HEK293 (cell line): ENCODE measurements at regions not wholly inside any gene's neighbourhood (a gene's known extent, or its start where the extent isn't known, plus 50 kb on each side); places are given as distances from the start of the nearest gene placed in this dataset.

Source experiments
- ATF2 ChIP-seq: fragments of 450-650 bp; formaldehyde crosslinking; IDR thresholded peaks from 2 replicates; pipeline ENCODE4 v1.5.1; 2016; ENCODE audit warnings: missing biosample characterization, missing genetic modification characterization, low read depth
- CTCF ChIP-seq: fragments of 450-650 bp; formaldehyde crosslinking; IDR thresholded peaks from 2 replicates; pipeline ENCODE4 v1.5.1; 2016; ENCODE audit warnings: missing biosample characterization, missing genetic modification characterization
- SP7 ChIP-seq: fragments of 450-650 bp; formaldehyde crosslinking; IDR thresholded peaks from 2 replicates; pipeline ENCODE4 v1.5.1; 2016; ENCODE audit warnings: missing biosample characterization, missing genetic modification characterization
- ZBTB17 ChIP-seq: fragments of 450-650 bp; formaldehyde crosslinking; IDR thresholded peaks from 2 replicates; pipeline ENCODE4 v1.5.1; 2016; ENCODE audit warnings: missing biosample characterization, missing genetic modification characterization
- ZNF133 ChIP-seq: fragments of 450-650 bp; formaldehyde crosslinking; IDR thresholded peaks from 2 replicates; pipeline ENCODE4 v1.5.1; 2016; ENCODE audit warnings: missing biosample characterization, missing genetic modification characterization
- ZNF580 ChIP-seq: fragments of 450-650 bp; formaldehyde crosslinking; IDR thresholded peaks from 2 replicates; pipeline ENCODE4 v1.5.1; 2016; ENCODE audit warnings: missing biosample characterization, missing genetic modification characterization
- ZNF654 ChIP-seq: fragments of 450-650 bp; formaldehyde crosslinking; IDR thresholded peaks from 2 replicates; pipeline ENCODE4 v1.5.1; 2016; ENCODE audit warnings: low read depth, missing biosample characterization, missing genetic modification characterization
- ZNF670 ChIP-seq: fragments of 450-650 bp; formaldehyde crosslinking; IDR thresholded peaks from 2 replicates; pipeline ENCODE4 v1.5.1; 2016; ENCODE audit warnings: missing biosample characterization, missing genetic modification characterization, low read depth
- ZNF791 ChIP-seq: fragments of 450-650 bp; formaldehyde crosslinking; IDR thresholded peaks from 2 replicates; pipeline ENCODE4 v1.5.1; 2016; ENCODE audit warnings: missing biosample characterization, missing genetic modification characterization

GRCh38 chr14:106201376-106201775 lies 675.0 kb downstream of the TMEM121 start:
- no peak for TF ChIP-seq ZNF580
- TF ChIP-seq CTCF (tag by site-specific recombination) = no peak
- no peak for TF ChIP-seq ZNF133 (tag by site-specific recombination)
- TF ChIP-seq SP7 (tag by site-specific recombination) = no peak
- TF ChIP-seq ZNF670 (tag by site-specific recombination) = no peak
- no peak for TF ChIP-seq ZBTB17 (tag by site-specific recombination)
- no peak for TF ChIP-seq ZNF654 (tag by site-specific recombination)
- TF ChIP-seq ZNF791 = no peak
- TF ChIP-seq ATF2 (tag by site-specific recombination) = no peak
